ENCODE measurements at regions not wholly inside any gene's neighbourhood (a gene's known extent, or its start where the extent isn't known, plus 50 kb on each side); places are given as distances from the start of the nearest gene placed in this dataset.

DNA sequence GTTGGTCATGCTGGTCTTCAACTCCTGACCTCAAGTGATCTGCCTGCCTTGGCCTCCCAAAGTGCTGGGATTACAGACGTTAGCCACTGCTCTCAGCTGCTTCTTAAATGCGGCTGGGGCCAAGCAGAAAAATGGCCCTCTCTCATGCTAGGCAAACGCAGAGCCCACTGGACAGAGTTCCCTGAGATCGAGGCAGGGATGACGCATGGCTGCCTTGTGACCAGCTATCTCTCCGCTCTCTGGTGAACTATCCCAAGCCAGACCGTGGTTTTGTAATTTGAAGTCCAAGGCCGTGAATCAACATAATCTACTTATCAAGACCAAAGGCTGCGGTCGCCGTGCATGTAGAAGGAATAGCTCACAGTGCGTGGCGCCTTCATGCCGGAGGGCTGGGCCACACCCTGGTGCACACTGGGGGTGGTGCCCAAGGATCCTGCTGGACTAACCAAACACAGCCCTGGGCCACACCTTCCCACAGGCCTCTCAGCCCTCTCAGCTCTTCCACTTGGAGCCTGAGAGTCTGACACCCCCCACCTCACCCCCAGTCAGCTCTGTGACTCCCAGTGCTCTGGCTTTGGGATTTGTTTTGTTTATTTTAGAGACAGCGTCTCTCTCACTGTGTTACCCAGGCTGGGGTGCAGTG, 88.1 kb upstream of the CUX1 start:
- TF ChIP-seq CTCF (IDR thresholded peaks at IDR 0.05; ENCODE audit: low read depth, low read length): no peak
- peak; percentile 75 for DNase-seq (ENCODE audit: low read depth, low spot score)
- no peak overlapping the region for H3K4me3 ChIP-seq (ENCODE audit: low read depth, low read length)
- in situ Hi-C loops (cut with HindIII; ENCODE audit: low sequenced_read_pairs): no loop called here

- no peak for TF ChIP-seq CTCF (IDR thresholded peaks at IDR 0.05; ENCODE audit: low read depth, low read length)
- no peak for DNase-seq (ENCODE audit: low read depth, low spot score)
- in situ Hi-C loops (cut with HindIII; ENCODE audit: low sequenced_read_pairs): no loop called here
- no peak overlapping the region for H3K4me3 ChIP-seq (ENCODE audit: low read depth, low read length)
Measured at GRCh38 chr7:101731502-101732084, 85.8 kb upstream of the CUX1 start.

DNA sequence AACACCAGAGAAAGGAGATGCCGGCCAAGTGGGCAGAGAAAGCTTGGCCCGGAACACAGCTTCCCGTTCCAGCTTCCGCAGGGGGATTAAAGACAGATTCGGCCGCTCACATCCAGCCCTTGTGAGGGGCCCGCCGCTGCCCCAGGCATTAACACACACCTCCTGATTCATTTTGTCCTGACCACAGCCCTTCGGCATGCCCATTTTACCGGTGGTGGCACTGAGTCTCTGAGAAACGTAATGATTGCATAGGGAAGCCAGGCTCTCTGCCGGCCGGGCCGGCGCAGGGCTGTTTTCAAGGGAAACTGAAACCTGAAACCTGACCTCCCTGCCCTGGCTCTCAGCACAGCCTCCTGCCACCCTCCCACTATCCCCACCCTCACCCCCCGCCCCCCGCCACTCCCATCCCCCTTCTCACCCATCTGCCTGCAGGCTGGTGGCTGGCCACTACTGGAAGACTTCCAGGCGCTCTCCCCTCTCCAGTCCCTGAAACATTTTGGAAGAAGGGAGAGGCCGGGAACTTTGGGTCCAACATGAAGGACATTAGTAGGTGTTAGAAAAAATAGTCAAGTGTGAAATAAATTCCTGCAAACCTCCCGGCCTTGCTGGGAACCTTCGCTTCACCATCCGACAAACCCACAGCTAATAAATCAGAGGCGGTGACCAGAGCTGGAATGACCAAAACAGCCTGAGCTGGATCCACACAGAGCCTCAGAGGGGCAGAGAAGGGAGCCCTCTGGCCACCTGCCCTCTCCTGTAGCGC, 83.5 kb upstream of the CUX1 start:
- H3K4me3 ChIP-seq (ENCODE audit: low read depth, low read length): peak overlapping the region; percentile 9
- TF ChIP-seq CTCF (IDR thresholded peaks at IDR 0.05; ENCODE audit: low read depth, low read length): no peak
- in situ Hi-C loops (cut with HindIII; ENCODE audit: low sequenced_read_pairs): no loop called here
- DNase-seq (ENCODE audit: low read depth, low spot score): peak; percentile 38

- in situ Hi-C loops (cut with HindIII; ENCODE audit: low sequenced_read_pairs): no loop called here
- no peak for DNase-seq (ENCODE audit: low read depth, low spot score)
- no peak for TF ChIP-seq CTCF (IDR thresholded peaks at IDR 0.05; ENCODE audit: low read depth, low read length)
- no peak overlapping the region for H3K4me3 ChIP-seq (ENCODE audit: low read depth, low read length)
Measured at GRCh38 chr7:101736084-101736483, 81.3 kb upstream of the CUX1 start.

- DNase-seq (ENCODE audit: low read depth, low spot score): no peak
- no peak overlapping the region for H3K4me3 ChIP-seq (ENCODE audit: low read depth, low read length)
- no peak for TF ChIP-seq CTCF (IDR thresholded peaks at IDR 0.05; ENCODE audit: low read depth, low read length)
- in situ Hi-C loops (cut with HindIII; ENCODE audit: low sequenced_read_pairs): no loop called here
Measured at GRCh38 chr7:101739775-101740398, 77.5 kb upstream of the CUX1 start.

DNA sequence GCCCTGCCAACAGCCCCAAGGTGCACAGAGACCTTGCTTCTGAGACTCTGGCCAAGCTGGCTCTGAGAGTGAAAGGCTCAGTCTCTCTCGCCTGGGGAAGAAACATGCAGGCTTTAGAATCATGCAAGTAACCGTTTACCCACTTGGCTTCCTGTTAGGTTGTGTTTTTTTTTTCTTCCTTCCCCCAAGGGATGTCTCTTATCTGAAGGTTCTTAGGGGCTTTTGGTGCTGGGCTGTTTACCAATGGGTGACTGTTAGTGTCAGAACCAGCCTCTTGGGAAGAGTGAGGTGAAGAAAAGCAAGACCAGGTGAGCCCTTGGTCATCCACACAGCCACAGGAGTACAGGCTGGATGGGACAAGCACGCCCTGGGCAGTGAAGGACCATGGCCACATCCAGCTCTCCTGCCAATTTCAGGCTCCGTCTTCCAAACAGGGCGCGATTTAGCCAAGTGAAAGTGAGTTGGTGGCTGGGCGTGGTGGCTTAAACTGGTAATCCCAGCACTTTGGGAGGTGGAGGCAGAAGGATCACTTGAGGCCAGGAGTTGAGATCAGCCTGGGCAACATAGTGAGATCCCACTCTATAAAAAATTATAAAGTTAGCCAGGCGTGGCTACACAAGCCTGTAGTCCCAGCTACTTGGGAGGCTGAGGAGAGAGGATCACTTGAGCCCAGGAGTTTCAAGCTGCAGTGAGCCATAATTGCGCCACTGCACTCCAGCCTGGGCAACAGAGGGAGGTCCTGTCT, 76.3 kb upstream of the CUX1 start:
- DNase-seq (ENCODE audit: low read depth, low spot score): no peak
- in situ Hi-C loops (cut with HindIII; ENCODE audit: low sequenced_read_pairs): no loop called here
- no peak for TF ChIP-seq CTCF (IDR thresholded peaks at IDR 0.05; ENCODE audit: low read depth, low read length)
- no peak overlapping the region for H3K4me3 ChIP-seq (ENCODE audit: low read depth, low read length)
